Motor neuron (in vitro differentiated cells): ENCODE measurements at regions not wholly inside any gene's neighbourhood (a gene's known extent, or its start where the extent isn't known, plus 50 kb on each side); places are given as distances from the start of the nearest gene placed in this dataset.
"Not testable (repeated sequence)": the region's sequence is repeated elsewhere in the genome, so short reads cannot be mapped to it uniquely, and the experiment has no call there.

Experiments
- ATAC-seq, 8 experiments: fragments of 200-7000 bp; cut with Tn5 transposase; replicated peaks in 6 of 8; 2 replicates each; pipeline ENCODE4 v1.8.0; 2021; ENCODE audit warnings: mild to moderate bottlenecking in 8 of 8, moderate library complexity in 8 of 8
- H3K27ac ChIP-seq, 2 donors: fragments of 250-450 bp; sonication (Bioruptor Pico); 2 replicates each; pipeline ENCODE4 v1.9.0; 2021; ENCODE audit warnings: antibody characterized with exemption in 2 of 2, mild to moderate bottlenecking in 2 of 2, moderate library complexity in 1 of 2
- H3K4me1 ChIP-seq, 2 donors: fragments of 250-450 bp; sonication (Bioruptor Pico); replicated peaks in 1 of 2; 2 replicates each; pipeline ENCODE4 v1.6.1; 2021; ENCODE audit warnings: antibody characterized with exemption in 2 of 2, mild to moderate bottlenecking in 2 of 2, moderate library complexity in 1 of 2
- H3K4me3 ChIP-seq, 5 donors: fragments of 250-450 bp; sonication (Bioruptor Pico); 2 replicates each; pipeline ENCODE4 v1.9.0; 2021; ENCODE audit warnings: antibody characterized with exemption in 5 of 5, mild to moderate bottlenecking in 5 of 5, moderate library complexity in 4 of 5
- WGBS, 10 experiments: fragments of 450-650 bp; shearing (Covaris generic); methylation state at CpG; one replicate each; pipeline ENCODE4 v1.0.0; 2022; 5-methylcytosine and 5-hydroxymethylcytosine counted together
- in situ Hi-C, 9 experiments: fragments of 400-800 bp; cut with MboI; loops; one replicate each; pipeline ENCODE4 v1.15.0; 2021; ENCODE audit warnings: low sequenced_read_pairs in 9 of 9, low pct_unique_long_range_greater_than_20kb in 2 of 9; ENCODE audit not compliant: unreplicated experiment in 9 of 9

GRCh38 chr4:83993774-83994173 is 457.9 kb downstream of the GPAT3 start:
- H3K4me3 ChIP-seq, result no peak overlapping the region
- H3K27ac ChIP-seq, result no peak overlapping the region
- H3K4me1 ChIP-seq, result peaks cover 3 to 9% of the 10 kb centered on the region in 2 donors
- WGBS, 10 experiments, result 55 to 100% (median 83%) methylated on average over 1 to 6 of the region's 7 CpGs; no CpG with 5 or more reads in 2 of the 10 experiments
- in situ Hi-C loops, result no loop called here
- ATAC-seq, result peak in 1 of 8 experiments; percentile 35

- Histone ChIP-seq H3K4me3 (no peak overlapping the region), H3K4me1 (no peaks in the 10 kb centered on the region), H3K27ac (no peak overlapping the region)
- 7 to 100% (median 81%) methylated on average over 1 to 7 of the region's 7 CpGs; no CpG with 5 or more reads in 3 of the 10 experiments for WGBS, 10 experiments
- in situ Hi-C loops, result no loop called here
- ATAC-seq, result no peak
Observed at GRCh38 chr4:83989835-83990234, 453.9 kb downstream of the GPAT3 start.

GRCh38 chr4:83981156-83981555 is 445.2 kb downstream of the GPAT3 start:
- ATAC-seq, result no peak
- Histone ChIP-seq H3K27ac (no peak overlapping the region), H3K4me3 (no peak overlapping the region), H3K4me1 (peaks cover 13 to 26% of the 10 kb centered on the region in 2 donors)
- in situ Hi-C loops, result no loop called here
- WGBS, 10 experiments, result 60 to 100% (median 93%) methylated on average over 1 to 4 of the region's 4 CpGs; no CpG with 5 or more reads in 5 of the 10 experiments

GRCh38 chr4:83979773-83980172 is 443.9 kb downstream of the GPAT3 start:
- in situ Hi-C loops, result no loop called here
- no peak overlapping the region for H3K4me3 ChIP-seq
- peak in 5 of 8 experiments; percentile 64 to 94 (median 81) for ATAC-seq
- H3K4me1 ChIP-seq, result peaks cover 13 to 26% of the 10 kb centered on the region in 2 donors
- WGBS, 10 experiments, result 12 to 100% (median 76%) methylated on average over 1 to 3 of the region's 3 CpGs; no CpG with 5 or more reads in 1 of the 10 experiments
- H3K27ac ChIP-seq, result no peak overlapping the region

- in situ Hi-C loops, result no loop called here
- ATAC-seq, result peak in 2 of 8 experiments; percentile 29 to 83
- peaks cover 8 to 10% of the 10 kb centered on the region in 2 donors for H3K4me1 ChIP-seq
- H3K27ac ChIP-seq, result no peak overlapping the region
- WGBS, 10 experiments, result 0 to 100% (median 71%) methylated on average over 1 of the region's 1 CpG; no CpG with 5 or more reads in 5 of the 10 experiments
- H3K4me3 ChIP-seq, result no peak overlapping the region
Observed at GRCh38 chr4:83974111-83974780, 438.3 kb downstream of the GPAT3 start.

- Histone ChIP-seq H3K27ac (no peak overlapping the region), H3K4me3 (no peak overlapping the region), H3K4me1 (no peaks in the 10 kb centered on the region)
- WGBS, 10 experiments, result 43 to 100% (median 92%) methylated on average over 1 to 3 of the region's 3 CpGs; no CpG with 5 or more reads in 2 of the 10 experiments
- no peak for ATAC-seq
- in situ Hi-C loops, result no loop called here
Observed at GRCh38 chr4:83964996-83965541, 429.2 kb downstream of the GPAT3 start.

GRCh38 chr4:83962492-83962891 is 426.6 kb downstream of the GPAT3 start:
- in situ Hi-C loops, result no loop called here
- no peak overlapping the region for H3K27ac ChIP-seq
- no peaks in the 10 kb centered on the region for H3K4me1 ChIP-seq
- no peak for ATAC-seq
- no peak overlapping the region for H3K4me3 ChIP-seq
- WGBS, 10 experiments, result 0 to 100% (median 90%) methylated on average over 1 to 4 of the region's 4 CpGs; no CpG with 5 or more reads in 3 of the 10 experiments

- in situ Hi-C loops, result no loop called here
- Histone ChIP-seq H3K4me1 (no peaks in the 10 kb centered on the region), H3K4me3 (no peak overlapping the region), H3K27ac (no peak overlapping the region)
- ATAC-seq, result no peak
- WGBS, 10 experiments, result 0 to 94% (median 50%) methylated on average over 1 to 3 of the region's 3 CpGs; no CpG with 5 or more reads in 2 of the 10 experiments
Observed at GRCh38 chr4:83961575-83961974, 425.7 kb downstream of the GPAT3 start.

GRCh38 chr4:83959160-83959559 is 423.3 kb downstream of the GPAT3 start:
- in situ Hi-C loops, result no loop called here
- ATAC-seq, result no peak
- H3K4me3 ChIP-seq, result no peak overlapping the region
- WGBS, 10 experiments, result 80 to 100% (median 96%) methylated on average over 1 to 5 of the region's 5 CpGs; no CpG with 5 or more reads in 6 of the 10 experiments
- no peak overlapping the region for H3K27ac ChIP-seq
- no peaks in the 10 kb centered on the region for H3K4me1 ChIP-seq

- WGBS, 10 experiments, result 0 to 60% (median 38%) methylated on average over 1 to 3 of the region's 3 CpGs; no CpG with 5 or more reads in 3 of the 10 experiments
- Histone ChIP-seq H3K4me1 (peaks cover 12 to 16% of the 10 kb centered on the region in 2 donors), H3K27ac (peak overlapping the region; percentile 22 to 64), H3K4me3 (no peak overlapping the region)
- in situ Hi-C loops, result no loop called here
- ATAC-seq, result peak; percentile 23 to 98 (median 86)
Observed at GRCh38 chr4:83947830-83948193, 411.9 kb downstream of the GPAT3 start.

GRCh38 chr4:83947125-83947829 is 411.4 kb downstream of the GPAT3 start:
- peak in 6 of 8 experiments; percentile 37 to 83 (median 58) for ATAC-seq
- WGBS, 10 experiments, result 47 to 89% (median 83%) methylated on average over 2 to 7 of the region's 8 CpGs; no CpG with 5 or more reads in 1 of the 10 experiments
- H3K4me3 ChIP-seq, result no peak overlapping the region
- in situ Hi-C loops, result no loop called here
- peak overlapping the region; percentile 22 to 64 for H3K27ac ChIP-seq
- H3K4me1 ChIP-seq, result peaks cover 12 to 16% of the 10 kb centered on the region in 2 donors

GRCh38 chr4:83943691-83944090 is 407.8 kb downstream of the GPAT3 start:
- ATAC-seq, H3K4me3 ChIP-seq, H3K27ac ChIP-seq, in situ Hi-C loops: not testable (repeated sequence)
- H3K4me1 ChIP-seq, result peaks cover 12 to 16% of the 10 kb centered on the region in 2 donors
- no CpG with 5 or more reads among the region's 33 CpGs for WGBS, 10 experiments

GRCh38 chr4:83932750-83933391 is 397.0 kb downstream of the GPAT3 start:
- no peak overlapping the region for H3K4me3 ChIP-seq
- ATAC-seq, result peak in 5 of 8 experiments; percentile 21 to 89 (median 44)
- WGBS, 10 experiments, result 14 to 100% (median 50%) methylated on average over 1 to 2 of the region's 2 CpGs; no CpG with 5 or more reads in 2 of the 10 experiments
- peak overlapping the region in 1 of 2 donors; percentile 60 for H3K27ac ChIP-seq
- H3K4me1 ChIP-seq, result peaks cover 20 to 37% of the 10 kb centered on the region in 2 donors
- in situ Hi-C loops, result no loop called here
